Spleen (tissue), 11 donors: ENCODE measurements at regions not wholly inside any gene's neighbourhood (a gene's known extent, or its start where the extent isn't known, plus 50 kb on each side); places are given as distances from the start of the nearest gene placed in this dataset.

Experiments
- DNase-seq: peaks from one replicate; pipeline ENCODE4 v3.0.0-alpha.2; 2020
- H3K27ac ChIP-seq, 8 donors: fragments of 200-600 bp; sonication (generic) in 7 of 8; 1 replicate in 4 of 8; 2 replicates in 4 of 8; pipeline versions ENCODE4 v1.5.0 to v1.8.0; 2016 to 2021; ENCODE audit warnings: inconsistent platforms in 4 of 8, mild to moderate bottlenecking in 4 of 8, moderate library complexity in 1 of 8
- H3K27me3 ChIP-seq, 7 donors: fragments of 200-600 bp; sonication (generic) in 6 of 7; replicated peaks in 1 of 7; 1 replicate in 4 of 7; 2 replicates in 3 of 7; pipeline versions ENCODE4 v1.5.0 to v1.8.0; 2016 to 2021; ENCODE audit warnings: inconsistent platforms in 3 of 7, mild to moderate bottlenecking in 1 of 7
- H3K36me3 ChIP-seq, 6 donors: fragments of 200-600 bp; sonication (generic) in 5 of 6; 1 replicate in 4 of 6; 2 replicates in 2 of 6; pipeline versions ENCODE4 v1.5.0 to v1.8.0; 2016 to 2021; ENCODE audit warnings: inconsistent platforms in 2 of 6
- H3K4me1 ChIP-seq, 6 donors: fragments of 200-600 bp; sonication (generic) in 5 of 6; 1 replicate in 3 of 6; 2 replicates in 3 of 6; pipeline versions ENCODE4 v1.5.0 to v1.8.0; 2016 to 2021; ENCODE audit warnings: inconsistent platforms in 3 of 6
- H3K4me3 ChIP-seq, 8 donors: fragments of 200-600 bp; sonication (generic) in 7 of 8; 1 replicate in 4 of 8; 2 replicates in 4 of 8; pipeline versions ENCODE4 v1.5.0 to v1.8.0; 2016 to 2021; ENCODE audit warnings: inconsistent platforms in 4 of 8, mild to moderate bottlenecking in 4 of 8, moderate library complexity in 2 of 8
- H3K9me3 ChIP-seq, 8 donors: fragments of 200-600 bp; sonication (generic) in 7 of 8; 1 replicate in 4 of 8; 2 replicates in 4 of 8; pipeline versions ENCODE4 v1.5.0 to v1.8.0; 2016 to 2021; ENCODE audit warnings: inconsistent platforms in 4 of 8
- POLR2A ChIP-seq, 3 donors: fragments of 450-650 bp; IDR thresholded peaks; one replicate each; pipeline ENCODE4 v1.5.1; 2017; ENCODE audit warnings: antibody characterized with exemption in 3 of 3, mild to moderate bottlenecking in 1 of 3
- POLR2AphosphoS5 ChIP-seq, 3 donors: sonication (generic); formaldehyde crosslinking; IDR thresholded peaks; one replicate each; pipeline ENCODE4 v1.5.1; 2017; ENCODE audit warnings: antibody characterized with exemption in 3 of 3
- WGBS, 5 donors: extraction: QIAGEN DNeasy Blood & Tissue Kit in 3 of 5; methylation state at CpG; one replicate each; pipeline versions ENCODE4 v1.1.5 to v1.1.7; 2013 to 2018; 5-methylcytosine and 5-hydroxymethylcytosine counted together
- intact Hi-C: fragments of 100-400 bp; cut with DNase I; formaldehyde crosslinking; loops from one replicate; pipeline ENCODE4 v1.15.0; 2023; ENCODE audit warnings: low total_unique reads
- TF ChIP-seq, protein P1 (sequence below), 11 experiments: fragments of 200-600 bp in 7 of 11; fragments of 450-650 bp in 4 of 11; sonication (generic) in 4 of 11; IDR thresholded peaks in 8 of 11; conservative IDR thresholded peaks in 3 of 11; 1 replicate in 7 of 11; 2 replicates in 4 of 11; pipeline versions ENCODE4 v1.4.0 to v1.8.0; 2016 to 2021; ENCODE audit warnings: antibody characterized with exemption in 11 of 11, inconsistent platforms in 4 of 11, mild to moderate bottlenecking in 1 of 11
- donor health status: healthy with polysubstance abuse.
- donor health status: DM: no; HTN: no; CAD: no; lungs with moderate emphysema.
- donor health status: DM: no; HTN: no; CAD: no.
- donor health status: Bipolar disorder and iron deficiency.
- donor health status: healthy.
- donor health status: DM: no; HTN: no; CAD: no.
- donor health status: DM: yes; HTN: yes; CAD: no.

DNA sequence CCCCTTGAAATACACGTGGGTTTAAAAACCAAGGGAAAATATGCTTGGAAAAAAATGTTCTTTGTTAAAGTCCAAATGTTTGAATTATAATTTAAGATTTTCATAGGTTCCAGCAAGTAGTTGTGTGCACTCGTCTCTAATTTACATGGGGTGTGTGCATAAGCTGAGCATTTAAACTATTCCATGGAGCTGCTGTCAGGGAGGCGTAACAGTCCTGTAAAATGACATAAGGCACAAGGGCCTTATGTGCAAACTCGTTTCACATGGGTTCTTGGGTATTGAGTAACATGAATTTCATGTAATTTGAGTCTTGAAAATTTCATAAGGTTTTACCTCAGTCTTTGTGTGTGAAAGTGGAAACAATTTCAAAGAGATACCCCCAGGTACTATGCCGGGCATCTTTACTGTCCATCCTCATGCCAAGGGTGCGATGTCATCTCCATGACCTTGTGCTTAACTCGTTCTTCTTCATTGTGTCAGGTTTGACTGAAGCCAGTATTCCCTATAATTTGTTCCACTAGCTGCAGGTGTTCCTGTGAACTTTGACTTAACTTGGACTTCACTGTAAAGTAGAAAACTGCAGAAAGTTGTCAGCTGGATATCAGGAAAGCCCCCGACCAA lies 359.3 kb downstream of the SH3GL2 start:
- H3K36me3 ChIP-seq, result no peaks in the 10 kb centered on the region
- H3K4me1 ChIP-seq, result no peaks in the 10 kb centered on the region
- no peak overlapping the region for H3K27ac ChIP-seq
- intact Hi-C loops, result no loop called here
- H3K9me3 ChIP-seq, result peaks cover 0 to 9% (median 0%) of the 10 kb centered on the region in 8 donors
- WGBS, 5 donors, result 71 to 82% (median 78%) methylated on average over 8 of the region's 8 CpGs
- no peak overlapping the region for H3K4me3 ChIP-seq
- no peak for TF ChIP-seq POLR2A (IDR thresholded peaks at IDR 0.05)
- no peak for TF ChIP-seq POLR2AphosphoS5 (IDR thresholded peaks at IDR 0.05)
- TF ChIP-seq, protein P1, sequence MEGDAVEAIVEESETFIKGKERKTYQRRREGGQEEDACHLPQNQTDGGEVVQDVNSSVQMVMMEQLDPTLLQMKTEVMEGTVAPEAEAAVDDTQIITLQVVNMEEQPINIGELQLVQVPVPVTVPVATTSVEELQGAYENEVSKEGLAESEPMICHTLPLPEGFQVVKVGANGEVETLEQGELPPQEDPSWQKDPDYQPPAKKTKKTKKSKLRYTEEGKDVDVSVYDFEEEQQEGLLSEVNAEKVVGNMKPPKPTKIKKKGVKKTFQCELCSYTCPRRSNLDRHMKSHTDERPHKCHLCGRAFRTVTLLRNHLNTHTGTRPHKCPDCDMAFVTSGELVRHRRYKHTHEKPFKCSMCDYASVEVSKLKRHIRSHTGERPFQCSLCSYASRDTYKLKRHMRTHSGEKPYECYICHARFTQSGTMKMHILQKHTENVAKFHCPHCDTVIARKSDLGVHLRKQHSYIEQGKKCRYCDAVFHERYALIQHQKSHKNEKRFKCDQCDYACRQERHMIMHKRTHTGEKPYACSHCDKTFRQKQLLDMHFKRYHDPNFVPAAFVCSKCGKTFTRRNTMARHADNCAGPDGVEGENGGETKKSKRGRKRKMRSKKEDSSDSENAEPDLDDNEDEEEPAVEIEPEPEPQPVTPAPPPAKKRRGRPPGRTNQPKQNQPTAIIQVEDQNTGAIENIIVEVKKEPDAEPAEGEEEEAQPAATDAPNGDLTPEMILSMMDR (IDR thresholded peaks at IDR 0.05 in 8 of 11, conservative IDR thresholded peaks at IDR 0.05 in 3 of 11), result no peak
- no peak for DNase-seq
- no peaks in the 10 kb centered on the region for H3K27me3 ChIP-seq

- DNase-seq, result no peak
- TF ChIP-seq POLR2AphosphoS5 (IDR thresholded peaks at IDR 0.05) (no peak), POLR2A (IDR thresholded peaks at IDR 0.05) (no peak)
- TF ChIP-seq, protein P1 (IDR thresholded peaks at IDR 0.05 in 8 of 11, conservative IDR thresholded peaks at IDR 0.05 in 3 of 11), result no peak
- Histone ChIP-seq H3K4me3 (no peak overlapping the region), H3K9me3 (peaks cover 0 to 18% (median 7%) of the 10 kb centered on the region in 8 donors), H3K36me3 (no peaks in the 10 kb centered on the region), H3K27me3 (no peaks in the 10 kb centered on the region), H3K4me1 (no peaks in the 10 kb centered on the region), H3K27ac (no peak overlapping the region)
- intact Hi-C loops, result no loop called here
- 83 to 100% (median 88%) methylated on average over 1 of the region's 1 CpG for WGBS, 5 donors
These were observed 363.6 kb downstream of the SH3GL2 start for GRCh38 chr9:17942498-17942897.

- Histone ChIP-seq H3K36me3 (no peaks in the 10 kb centered on the region), H3K9me3 (no peaks in the 10 kb centered on the region), H3K27me3 (no peaks in the 10 kb centered on the region), H3K4me1 (no peaks in the 10 kb centered on the region), H3K27ac (no peak overlapping the region), H3K4me3 (no peak overlapping the region)
- intact Hi-C loops, result no loop called here
- DNase-seq, result no peak
- no peak for TF ChIP-seq POLR2A (IDR thresholded peaks at IDR 0.05)
- no peak for TF ChIP-seq POLR2AphosphoS5 (IDR thresholded peaks at IDR 0.05)
- TF ChIP-seq, protein P1 (IDR thresholded peaks at IDR 0.05 in 8 of 11, conservative IDR thresholded peaks at IDR 0.05 in 3 of 11), result no peak
- 63 to 77% (median 71%) methylated on average over 2 of the region's 2 CpGs for WGBS, 5 donors
These were observed 376.5 kb downstream of the SH3GL2 start for GRCh38 chr9:17955409-17955808.

DNA sequence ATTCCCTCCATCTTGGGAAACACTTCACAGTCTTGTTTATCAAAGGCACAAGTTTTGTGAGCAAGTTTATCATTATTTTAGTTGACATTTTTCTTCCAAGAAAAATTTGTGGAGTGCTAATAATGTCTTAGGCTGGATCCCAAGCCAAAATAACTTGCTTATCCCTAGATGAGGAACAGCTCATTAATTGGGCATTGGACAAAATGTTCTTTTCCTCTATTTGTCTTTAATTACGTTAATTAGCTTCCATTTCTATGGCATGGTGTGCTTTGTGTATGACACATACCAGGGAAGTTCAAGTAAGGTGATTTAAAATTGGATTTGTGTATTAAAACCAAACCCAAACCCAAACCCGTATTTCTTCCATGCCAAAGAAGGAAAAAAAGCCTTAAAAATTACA lies 379.5 kb downstream of the SH3GL2 start:
- DNase-seq, result no peak
- WGBS, 5 donors, result 65 to 84% (median 71%) methylated on average over 2 of the region's 2 CpGs

More for the DNA sequence above, 379.5 kb downstream of the SH3GL2 start:
- TF ChIP-seq POLR2A (IDR thresholded peaks at IDR 0.05), result no peak
- TF ChIP-seq, protein P1 (IDR thresholded peaks at IDR 0.05 in 8 of 11, conservative IDR thresholded peaks at IDR 0.05 in 3 of 11), result no peak
- TF ChIP-seq POLR2AphosphoS5 (IDR thresholded peaks at IDR 0.05), result no peak
- no peaks in the 10 kb centered on the region for H3K4me1 ChIP-seq
- no peaks in the 10 kb centered on the region for H3K27me3 ChIP-seq
- intact Hi-C loops, result no loop called here
- H3K36me3 ChIP-seq, result no peaks in the 10 kb centered on the region
- no peak overlapping the region for H3K27ac ChIP-seq
- no peak overlapping the region for H3K4me3 ChIP-seq
- no peaks in the 10 kb centered on the region for H3K9me3 ChIP-seq
